AG04450 (cell line): ENCODE measurements at regions not wholly inside any gene's neighbourhood (a gene's known extent, or its start where the extent isn't known, plus 50 kb on each side); places are given as distances from the start of the nearest gene placed in this dataset.

Experiments
- CTCF ChIA-PET: fragments of 300-600, 350-600 bp; formaldehyde crosslinking; extraction: SDS; loops from one replicate; lab custom pipeline; 2022; ENCODE audit warnings: antibody characterized with exemption, inconsistent platforms; lab: Charles Lee
- POLR2A ChIA-PET: fragments of 350-600 bp; formaldehyde crosslinking; extraction: SDS; loops from one replicate; lab custom pipeline; 2021; ENCODE audit warnings: antibody characterized with exemption, inconsistent platforms; lab: Yijun Ruan, JAX
- DNase-seq: peaks from one replicate; pipeline ENCODE4 v3.0.0-alpha.2; 2011; ENCODE audit warnings: low read depth, low spot score
- H3K27ac ChIP-seq: one replicate; pipeline ENCODE4 v1.5.1; 2012; ENCODE audit warnings: low read depth, low read length, control low read depth
- H3K27me3 ChIP-seq: one replicate; pipeline ENCODE4 v1.6.0; 2012; ENCODE audit warnings: low read length; ENCODE audit not compliant: control insufficient read depth, insufficient read depth
- H3K4me3 ChIP-seq: 2 replicates; pipeline ENCODE4 v1.5.1; 2011; ENCODE audit warnings: mild to moderate bottlenecking, low read depth, low read length, control low read depth
- H3K9me3 ChIP-seq: 2 replicates; pipeline ENCODE4 v1.5.1; 2012; ENCODE audit warnings: low read length; ENCODE audit not compliant: control insufficient read depth, insufficient read depth
- TF ChIP-seq, protein P1 (sequence below): IDR thresholded peaks from 2 replicates; pipeline ENCODE4 v1.5.1; 2011; ENCODE audit warnings: low read depth, low read length, control low read depth, inconsistent platforms

- DNase-seq, result no peak
- TF ChIP-seq, protein P1, sequence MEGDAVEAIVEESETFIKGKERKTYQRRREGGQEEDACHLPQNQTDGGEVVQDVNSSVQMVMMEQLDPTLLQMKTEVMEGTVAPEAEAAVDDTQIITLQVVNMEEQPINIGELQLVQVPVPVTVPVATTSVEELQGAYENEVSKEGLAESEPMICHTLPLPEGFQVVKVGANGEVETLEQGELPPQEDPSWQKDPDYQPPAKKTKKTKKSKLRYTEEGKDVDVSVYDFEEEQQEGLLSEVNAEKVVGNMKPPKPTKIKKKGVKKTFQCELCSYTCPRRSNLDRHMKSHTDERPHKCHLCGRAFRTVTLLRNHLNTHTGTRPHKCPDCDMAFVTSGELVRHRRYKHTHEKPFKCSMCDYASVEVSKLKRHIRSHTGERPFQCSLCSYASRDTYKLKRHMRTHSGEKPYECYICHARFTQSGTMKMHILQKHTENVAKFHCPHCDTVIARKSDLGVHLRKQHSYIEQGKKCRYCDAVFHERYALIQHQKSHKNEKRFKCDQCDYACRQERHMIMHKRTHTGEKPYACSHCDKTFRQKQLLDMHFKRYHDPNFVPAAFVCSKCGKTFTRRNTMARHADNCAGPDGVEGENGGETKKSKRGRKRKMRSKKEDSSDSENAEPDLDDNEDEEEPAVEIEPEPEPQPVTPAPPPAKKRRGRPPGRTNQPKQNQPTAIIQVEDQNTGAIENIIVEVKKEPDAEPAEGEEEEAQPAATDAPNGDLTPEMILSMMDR, result no peak
- no peak overlapping the region for H3K4me3 ChIP-seq
- CTCF ChIA-PET, result interaction anchor here (0.7 kb wide), 2 partner anchors 124 to 312 kb away, joined by 6 to 7 read pairs; no protein-coding TSS in a partner anchor
- peaks cover 2% of the 10 kb centered on the region for H3K27me3 ChIP-seq
- POLR2A ChIA-PET, result no interaction called here
- no peak overlapping the region for H3K27ac ChIP-seq
- H3K9me3 ChIP-seq, result no peaks in the 10 kb centered on the region
Measured at GRCh38 chr6:21381331-21381963, 212.1 kb upstream of the SOX4 start.

GRCh38 chr6:21382821-21383449, 210.6 kb upstream of the SOX4 start:
- ChIA-PET POLR2A (no interaction called here), CTCF (interaction anchor here (0.6 kb wide), 1 partner anchor 512 kb away, joined by 4 read pairs; no protein-coding TSS in a partner anchor)
- no peak for DNase-seq
- no peaks in the 10 kb centered on the region for H3K9me3 ChIP-seq
- H3K27ac ChIP-seq, result no peak overlapping the region
- H3K4me3 ChIP-seq, result no peak overlapping the region
- TF ChIP-seq, protein P1, result no peak
- peaks cover 2% of the 10 kb centered on the region for H3K27me3 ChIP-seq

DNA sequence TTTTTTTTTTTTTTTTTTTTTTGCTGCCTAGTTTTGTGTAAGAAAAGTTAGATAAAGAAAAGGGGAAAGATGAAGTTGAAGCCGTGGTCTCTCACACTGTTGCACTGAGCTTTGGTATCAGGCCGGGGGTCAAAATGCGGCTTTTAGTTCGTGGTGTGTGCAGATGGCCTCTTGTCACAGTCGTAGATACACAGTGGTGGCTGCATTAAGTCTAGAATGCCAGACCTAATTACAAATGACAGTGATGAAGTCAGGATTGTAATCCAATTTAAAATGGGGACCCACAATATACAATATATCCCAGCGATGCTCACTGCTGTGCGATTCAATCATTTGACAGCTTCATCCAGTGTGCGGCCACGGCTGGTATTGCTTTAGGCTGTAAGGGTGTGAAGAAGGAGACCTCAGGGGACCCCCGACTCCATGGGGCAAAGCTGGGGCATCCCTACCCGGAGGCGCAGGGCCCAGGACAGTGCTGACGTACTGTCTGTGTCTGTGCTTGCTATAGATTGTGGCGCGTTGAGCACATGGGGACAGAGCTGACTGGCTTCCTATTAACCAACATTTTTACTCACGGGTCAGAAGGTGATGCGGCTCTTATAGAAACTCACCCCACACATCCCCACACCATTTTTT, 210.0 kb upstream of the SOX4 start:
- Histone ChIP-seq H3K27ac (no peak overlapping the region), H3K4me3 (no peak overlapping the region), H3K27me3 (peaks cover 2% of the 10 kb centered on the region), H3K9me3 (no peaks in the 10 kb centered on the region)
- DNase-seq, result no peak
- ChIA-PET POLR2A (no interaction called here), CTCF (no interaction called here)
- TF ChIP-seq, protein P1, result no peak

DNA sequence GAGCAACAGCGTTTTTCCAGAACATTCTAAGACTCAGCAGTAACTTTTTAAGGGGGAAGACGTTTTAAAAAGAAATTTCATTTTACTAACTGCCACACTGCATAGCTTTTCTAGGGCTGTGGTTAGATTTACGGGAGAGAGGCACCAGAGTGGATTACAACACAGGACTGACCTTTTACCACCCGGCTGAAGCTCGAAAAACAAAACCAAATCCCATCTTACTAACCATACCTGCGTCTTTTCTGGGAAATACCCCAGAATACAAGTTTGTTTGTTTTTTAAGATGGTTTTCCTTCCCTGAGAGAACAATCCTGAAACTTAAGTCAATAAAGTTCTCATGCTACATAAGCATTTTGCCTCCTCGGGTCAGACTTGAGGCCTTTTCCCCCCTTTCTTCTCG, 209.3 kb upstream of the SOX4 start:
- Histone ChIP-seq H3K4me3 (no peak overlapping the region), H3K27me3 (peaks cover 2% of the 10 kb centered on the region), H3K9me3 (no peaks in the 10 kb centered on the region), H3K27ac (no peak overlapping the region)
- ChIA-PET POLR2A (no interaction called here), CTCF (interaction anchor here (0.5 kb wide), 1 partner anchor 204 kb away, joined by 8 read pairs; no protein-coding TSS in a partner anchor)
- TF ChIP-seq, protein P1, result no peak
- no peak for DNase-seq

GRCh38 chr6:21386744-21387143, 206.8 kb upstream of the SOX4 start:
- H3K27me3 ChIP-seq, result no peaks in the 10 kb centered on the region
- DNase-seq, result no peak
- ChIA-PET CTCF (no interaction called here), POLR2A (no interaction called here)
- TF ChIP-seq, protein P1, result no peak
- H3K9me3 ChIP-seq, result no peaks in the 10 kb centered on the region
- no peak overlapping the region for H3K4me3 ChIP-seq
- H3K27ac ChIP-seq, result no peak overlapping the region
